DND-41 (cell line): ENCODE measurements at regions not wholly inside any gene's neighbourhood (a gene's known extent, or its start where the extent isn't known, plus 50 kb on each side); places are given as distances from the start of the nearest gene placed in this dataset.

Experiments
- EZH2 ChIP-seq: IDR thresholded peaks from 3 replicates; pipeline ENCODE4 v1.6.1; 2012; ENCODE audit warnings: borderline replicate concordance, low read depth, mild to moderate bottlenecking, moderate library complexity, low read length, inconsistent platforms; ENCODE audit not compliant: severe bottlenecking
- TF ChIP-seq, protein P1 (sequence below): IDR thresholded peaks from 2 replicates; pipeline ENCODE4 v1.5.1; 2012; ENCODE audit warnings: borderline replicate concordance, low read length, moderate library complexity, mild to moderate bottlenecking; ENCODE audit not compliant: poor library complexity, severe bottlenecking; ENCODE audit errors: extremely low read depth

DNA sequence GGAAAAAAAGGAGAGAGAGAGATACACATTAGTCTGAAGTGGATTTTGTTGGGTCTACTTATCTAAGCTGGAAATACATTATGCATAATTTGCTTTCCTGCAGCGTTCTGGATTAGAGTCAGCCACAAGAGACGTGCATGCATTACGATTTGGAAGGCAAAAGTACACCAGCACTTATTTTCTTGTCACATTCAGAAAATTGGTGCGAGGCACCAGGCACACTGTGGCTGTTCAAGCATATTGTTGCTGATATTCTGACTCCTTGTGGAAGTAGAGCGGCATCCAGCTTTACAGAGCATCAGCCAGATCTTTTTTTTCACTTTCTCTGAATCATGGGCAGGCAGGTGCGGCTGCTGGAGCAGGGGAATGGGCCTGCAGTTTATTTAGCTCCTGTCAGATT lies 905.6 kb upstream of the SPRY2 start:
- TF ChIP-seq, protein P1, sequence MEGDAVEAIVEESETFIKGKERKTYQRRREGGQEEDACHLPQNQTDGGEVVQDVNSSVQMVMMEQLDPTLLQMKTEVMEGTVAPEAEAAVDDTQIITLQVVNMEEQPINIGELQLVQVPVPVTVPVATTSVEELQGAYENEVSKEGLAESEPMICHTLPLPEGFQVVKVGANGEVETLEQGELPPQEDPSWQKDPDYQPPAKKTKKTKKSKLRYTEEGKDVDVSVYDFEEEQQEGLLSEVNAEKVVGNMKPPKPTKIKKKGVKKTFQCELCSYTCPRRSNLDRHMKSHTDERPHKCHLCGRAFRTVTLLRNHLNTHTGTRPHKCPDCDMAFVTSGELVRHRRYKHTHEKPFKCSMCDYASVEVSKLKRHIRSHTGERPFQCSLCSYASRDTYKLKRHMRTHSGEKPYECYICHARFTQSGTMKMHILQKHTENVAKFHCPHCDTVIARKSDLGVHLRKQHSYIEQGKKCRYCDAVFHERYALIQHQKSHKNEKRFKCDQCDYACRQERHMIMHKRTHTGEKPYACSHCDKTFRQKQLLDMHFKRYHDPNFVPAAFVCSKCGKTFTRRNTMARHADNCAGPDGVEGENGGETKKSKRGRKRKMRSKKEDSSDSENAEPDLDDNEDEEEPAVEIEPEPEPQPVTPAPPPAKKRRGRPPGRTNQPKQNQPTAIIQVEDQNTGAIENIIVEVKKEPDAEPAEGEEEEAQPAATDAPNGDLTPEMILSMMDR: no peak
- no peak for TF ChIP-seq EZH2
